HFFc6 (cell line): ENCODE measurements at regions not wholly inside any gene's neighbourhood (a gene's known extent, or its start where the extent isn't known, plus 50 kb on each side); places are given as distances from the start of the nearest gene placed in this dataset.

Source experiments
- DNase-seq: peaks from one replicate; pipeline ENCODE4 v3.0.0-alpha.2; 2018
- H3K27ac Mint-ChIP-seq: 2 replicates; pipeline ENCODE4 v1.8.0; 2020; ENCODE audit warnings: mild to moderate bottlenecking, mixed read lengths
- H3K27me3 Mint-ChIP-seq: 2 replicates; pipeline ENCODE4 v1.8.0; 2021; ENCODE audit warnings: mild to moderate bottlenecking, moderate library complexity, mixed read lengths; ENCODE audit not compliant: insufficient read depth
- H3K36me3 Mint-ChIP-seq: 2 replicates; pipeline ENCODE4 v1.8.0; 2021; ENCODE audit warnings: low read depth, mixed read lengths
- H3K4me1 Mint-ChIP-seq: 2 replicates; pipeline ENCODE4 v1.8.0; 2020; ENCODE audit warnings: low read depth, mixed read lengths
- H3K4me3 Mint-ChIP-seq: 2 replicates; pipeline ENCODE4 v1.8.0; 2020; ENCODE audit warnings: mild to moderate bottlenecking, moderate library complexity, mixed read lengths
- H3K9me3 Mint-ChIP-seq: 2 replicates; pipeline ENCODE4 v1.8.0; 2020; ENCODE audit warnings: mild to moderate bottlenecking, mixed read lengths
- CTCF ChIP-seq: fragments of 200-600 bp; sonication (generic); IDR thresholded peaks from 2 replicates; pipeline ENCODE4 v1.5.0; 2021; ENCODE audit warnings: antibody characterized with exemption, mild to moderate bottlenecking

- no peak overlapping the region for H3K4me3 Mint-ChIP-seq
Observed at GRCh38 chr17:74061758-74062157, 141.7 kb upstream of the RPL38 start.

GRCh38 chr17:74062234-74062633 is 141.2 kb upstream of the RPL38 start:
- peaks cover under 1% of the 10 kb centered on the region; the same call in 1 of the 2 replicates for H3K36me3 Mint-ChIP-seq
- 0 out of 2 replicates have a peak, but pooled peaks cover 2% of the 10 kb centered on the region for H3K27me3 Mint-ChIP-seq
- no peak for TF ChIP-seq CTCF

More at GRCh38 chr17:74061758-74062157, 141.7 kb upstream of the RPL38 start:
- Mint-ChIP-seq H3K9me3 (peaks cover 72% of the 10 kb centered on the region), H3K4me1 (no peaks in the 10 kb centered on the region), H3K36me3 (peaks cover 5% of the 10 kb centered on the region), H3K27ac (no peak overlapping the region), H3K27me3 (0 out of 2 replicates have a peak, but pooled peaks cover 2% of the 10 kb centered on the region)
- DNase-seq = no peak
- TF ChIP-seq CTCF = no peak

GRCh38 chr17:74063439-74063838 is 140.0 kb upstream of the RPL38 start:
- no peak overlapping the region for H3K27ac Mint-ChIP-seq
- H3K4me1 Mint-ChIP-seq = no peaks in the 10 kb centered on the region
- H3K36me3 Mint-ChIP-seq = no peaks in the 10 kb centered on the region
- H3K9me3 Mint-ChIP-seq = peaks cover 64% of the 10 kb centered on the region
- H3K4me3 Mint-ChIP-seq = no peak overlapping the region
- H3K27me3 Mint-ChIP-seq = no peaks in the 10 kb centered on the region
- no peak for DNase-seq
- no peak for TF ChIP-seq CTCF

More at GRCh38 chr17:74062234-74062633, 141.2 kb upstream of the RPL38 start:
- Mint-ChIP-seq H3K27ac (no peak overlapping the region), H3K4me1 (no peaks in the 10 kb centered on the region), H3K4me3 (no peak overlapping the region), H3K9me3 (peaks cover 72% of the 10 kb centered on the region)
- DNase-seq = no peak

GRCh38 chr17:74070374-74070773 is 133.1 kb upstream of the RPL38 start:
- Mint-ChIP-seq H3K27me3 (no peaks in the 10 kb centered on the region), H3K4me3 (no peak overlapping the region), H3K9me3 (peaks cover 58% of the 10 kb centered on the region), H3K36me3 (no peaks in the 10 kb centered on the region), H3K4me1 (no peaks in the 10 kb centered on the region), H3K27ac (no peak overlapping the region)
- DNase-seq = no peak
- no peak for TF ChIP-seq CTCF

- Mint-ChIP-seq H3K4me1 (no peaks in the 10 kb centered on the region), H3K9me3 (peaks cover 53% of the 10 kb centered on the region), H3K4me3 (no peak overlapping the region), H3K27ac (no peak overlapping the region), H3K27me3 (no peaks in the 10 kb centered on the region), H3K36me3 (no peaks in the 10 kb centered on the region)
- DNase-seq = no peak
- TF ChIP-seq CTCF = no peak
Observed at GRCh38 chr17:74070998-74071679, 132.3 kb upstream of the RPL38 start.
